ENCODE measurements at regions not wholly inside any gene's neighbourhood (a gene's known extent, or its start where the extent isn't known, plus 50 kb on each side); places are given as distances from the start of the nearest gene placed in this dataset.
"Not testable (repeated sequence)": the region's sequence is repeated elsewhere in the genome, so short reads cannot be mapped to it uniquely, and the experiment has no call there.

DNA sequence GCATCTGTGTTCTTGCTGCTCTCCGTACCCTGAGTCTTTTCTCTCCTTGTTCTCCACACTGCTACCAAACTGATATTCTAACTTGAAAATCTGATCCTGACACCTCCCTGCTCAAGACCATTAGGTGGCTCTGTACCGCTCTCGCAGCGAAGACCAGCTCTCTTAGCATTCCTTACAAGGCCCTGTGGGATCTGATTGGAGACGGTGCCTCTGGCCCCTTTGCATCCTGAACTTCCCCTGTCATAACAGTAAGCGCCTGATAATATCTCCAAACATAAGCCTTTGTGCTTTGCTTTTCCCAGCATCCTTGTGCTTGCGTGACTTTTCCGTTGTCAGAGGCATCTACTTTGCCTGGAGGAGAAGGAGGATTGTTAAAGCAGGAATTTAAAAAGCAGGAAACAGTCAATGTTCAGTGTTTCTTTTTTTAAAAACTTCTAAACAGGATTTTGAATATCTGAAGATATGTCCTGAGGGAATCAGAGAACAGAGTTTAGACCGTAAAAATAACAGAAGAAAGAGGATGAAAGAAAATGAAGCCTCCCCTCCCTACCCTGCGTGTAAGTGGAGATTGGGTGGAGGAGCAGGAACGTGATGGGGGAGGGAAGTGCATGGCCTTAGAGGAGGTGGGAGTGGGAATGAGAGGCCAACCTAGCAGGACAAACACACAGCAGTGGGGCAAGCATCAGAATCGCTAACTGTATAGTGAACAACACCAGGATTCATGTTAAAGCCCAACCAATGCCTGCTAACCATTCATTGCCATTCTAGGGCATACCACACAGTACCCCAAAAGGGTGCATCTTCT is 89.2 kb upstream of the STMND1 start:
- DNase-seq: no peak

DNA sequence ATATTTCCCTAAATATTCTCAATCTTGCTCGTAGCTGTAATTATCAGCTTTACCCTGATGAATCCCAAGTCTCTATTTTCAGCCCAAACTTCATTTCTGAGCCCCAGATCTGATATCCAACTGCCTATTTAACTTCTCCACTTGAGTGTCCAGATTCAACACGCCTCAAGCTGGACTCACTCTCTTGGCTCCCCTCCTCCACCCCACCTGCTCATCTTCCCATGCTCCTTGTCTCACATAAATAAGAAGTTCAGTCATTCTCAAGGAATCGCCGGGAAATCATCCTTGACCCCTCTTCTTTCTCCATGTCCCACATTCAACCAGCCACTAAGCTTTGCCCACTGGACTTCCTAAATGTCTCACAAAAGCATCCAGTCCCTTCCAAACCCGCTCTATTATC is 89.9 kb upstream of the STMND1 start:
- no peak for DNase-seq

DNA sequence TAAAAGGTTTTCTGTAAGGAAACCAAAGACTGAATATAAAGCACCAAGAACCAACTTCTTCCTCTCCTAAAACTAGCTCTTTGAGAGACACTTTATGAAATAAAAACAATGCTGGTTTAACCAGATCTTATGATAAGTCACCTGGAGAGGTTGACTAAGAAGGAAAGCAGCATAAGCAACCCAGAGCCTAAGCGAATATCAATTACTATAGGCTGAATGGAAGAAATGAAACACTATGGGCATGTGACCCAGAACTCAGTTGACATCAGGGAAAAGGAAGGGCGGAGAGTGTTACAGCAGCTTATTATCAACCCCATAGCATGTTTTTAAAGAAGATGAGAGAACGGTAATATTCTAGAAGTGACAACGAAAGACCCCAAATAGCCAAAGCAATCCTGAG is 94.1 kb upstream of the STMND1 start:
- DNase-seq: no peak

DNA sequence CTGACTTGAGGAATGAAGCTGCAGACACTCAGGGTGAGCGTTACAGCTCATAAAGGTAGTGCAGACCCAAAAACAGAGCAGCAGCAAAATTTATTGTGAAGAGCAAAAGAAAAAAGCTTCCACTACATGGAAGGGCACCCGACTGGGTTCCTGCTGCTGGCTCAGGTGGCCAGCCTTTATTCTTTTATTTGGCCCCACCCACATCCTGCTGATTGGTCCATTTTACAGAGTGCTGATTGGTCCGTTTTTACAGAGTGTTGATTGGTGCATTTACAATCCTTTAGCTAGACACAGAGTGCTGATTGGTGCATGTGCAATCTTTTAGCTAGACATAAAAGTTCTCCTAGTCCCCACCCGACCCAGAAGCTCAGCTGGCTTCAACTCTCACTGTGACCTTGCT is 95.3 kb upstream of the STMND1 start:
- no peak for DNase-seq

DNA sequence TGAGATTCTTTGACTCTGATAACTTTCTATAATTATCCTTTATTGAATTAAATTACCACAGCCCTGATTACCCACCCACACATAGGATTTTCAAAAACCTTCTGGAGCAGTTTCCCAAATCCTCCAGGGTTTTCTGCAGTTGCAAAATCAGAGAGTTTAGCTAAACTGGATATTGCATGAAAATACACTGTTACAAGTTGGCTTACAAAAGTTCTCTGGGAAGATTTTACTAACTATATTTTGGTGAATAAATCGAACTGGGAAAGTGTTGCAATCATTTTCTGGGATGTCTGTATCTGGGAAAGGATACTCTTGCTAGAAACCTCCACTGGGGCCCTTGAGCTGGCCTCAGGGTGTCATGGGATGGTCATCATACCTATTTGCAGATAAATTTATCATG is 97.6 kb upstream of the STMND1 start:
- no peak for DNase-seq

DNA sequence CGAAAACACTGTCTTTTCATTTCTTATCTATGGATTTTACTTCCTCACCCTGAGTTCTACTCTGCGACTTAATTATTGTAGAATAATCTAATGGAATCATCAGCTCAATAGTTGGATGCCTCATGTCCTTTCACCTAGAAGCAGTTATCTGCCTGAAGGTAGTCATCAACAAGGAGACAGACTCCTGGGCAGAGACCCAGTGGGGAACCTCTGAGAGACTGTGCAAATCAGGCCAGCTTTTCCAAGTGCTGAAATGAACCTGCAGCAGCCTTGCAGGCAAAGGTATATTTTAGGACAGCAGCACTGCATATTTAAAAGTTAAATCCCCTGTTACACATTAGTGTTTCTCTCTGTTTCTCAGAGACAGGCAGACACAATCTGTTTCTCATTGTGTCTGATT is 99.7 kb upstream of the STMND1 start:
- no peak for DNase-seq

DNA sequence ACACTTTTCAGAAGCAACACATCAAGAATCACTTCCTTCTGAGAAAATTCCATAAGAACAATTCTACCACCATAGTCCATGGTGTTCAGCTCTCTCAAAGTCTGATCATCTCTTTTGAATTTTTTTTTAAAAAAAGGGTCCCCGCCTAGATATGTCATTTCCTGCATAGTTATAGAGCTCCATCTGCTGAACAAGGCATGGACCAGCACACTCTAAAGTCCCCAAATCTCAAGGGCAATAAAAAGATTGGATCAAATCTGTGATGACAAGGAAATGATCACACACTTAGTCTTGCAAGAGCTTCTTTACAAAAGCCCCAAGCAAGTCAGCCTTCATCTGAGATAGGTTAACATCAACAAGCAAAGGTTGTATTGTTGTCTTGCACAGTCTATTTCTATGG is 100.7 kb upstream of the STMND1 start:
- no peak for DNase-seq

DNA sequence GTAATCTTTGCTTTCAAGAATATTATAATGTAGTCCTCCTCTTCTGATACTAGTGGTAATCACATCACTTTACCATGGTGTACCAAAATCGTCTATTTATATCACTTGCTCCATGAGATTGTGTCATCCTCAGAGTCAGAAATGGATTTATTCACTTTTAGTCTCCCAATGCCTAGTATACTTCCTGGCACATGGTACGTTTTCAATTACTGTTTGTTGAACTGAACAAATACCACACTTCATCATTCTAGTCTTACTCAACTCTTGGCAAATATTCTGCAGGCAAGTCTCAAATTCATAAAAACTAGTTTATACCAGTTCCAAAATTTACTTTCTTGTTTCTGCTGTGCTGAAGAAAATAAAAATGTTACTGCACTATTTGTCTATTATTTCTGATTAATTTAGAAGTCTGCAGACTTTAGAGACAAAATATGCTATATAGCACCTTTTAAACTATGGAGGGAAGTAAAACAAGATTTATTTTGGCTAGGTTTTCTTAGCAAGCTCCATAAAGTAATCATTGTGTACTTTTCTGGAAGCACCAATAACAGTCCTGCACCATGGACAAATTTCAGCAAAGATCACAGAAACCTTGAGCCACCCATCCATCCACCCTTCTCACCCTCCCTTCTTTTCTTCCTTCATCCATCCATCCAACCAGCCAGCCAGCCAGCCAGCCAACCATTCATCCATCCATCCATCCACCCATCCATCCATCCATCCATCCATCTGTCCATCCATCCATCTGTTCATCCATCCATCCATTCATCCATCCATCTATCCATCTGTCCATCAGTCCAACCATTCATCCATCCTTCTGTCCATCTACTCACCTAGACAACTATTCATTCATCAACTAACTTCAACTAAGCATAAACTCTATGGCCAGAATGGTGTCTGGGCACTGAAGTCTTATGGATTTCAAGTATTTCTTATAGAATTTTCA is 102.1 kb upstream of the STMND1 start:
- no peak for DNase-seq

DNA sequence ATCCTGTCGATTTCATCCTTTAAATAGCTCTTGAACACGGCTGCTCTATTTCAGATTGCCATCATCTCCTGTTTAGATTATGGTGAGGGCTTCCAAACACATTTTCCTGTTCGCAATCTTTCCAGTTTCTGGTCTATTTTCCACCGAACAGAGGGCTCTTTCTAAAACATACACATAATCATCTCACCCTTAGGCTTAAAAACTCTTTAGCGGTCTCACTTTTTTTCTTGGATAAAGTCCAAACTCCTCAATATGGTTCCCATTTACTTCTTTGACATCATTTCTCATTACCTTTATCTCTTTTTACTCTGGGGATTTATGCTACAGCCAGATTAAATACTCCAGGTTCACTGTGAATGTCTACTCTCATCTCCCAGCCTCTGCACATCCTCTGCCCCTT is 103.4 kb upstream of the STMND1 start:
- no peak for DNase-seq

DNA sequence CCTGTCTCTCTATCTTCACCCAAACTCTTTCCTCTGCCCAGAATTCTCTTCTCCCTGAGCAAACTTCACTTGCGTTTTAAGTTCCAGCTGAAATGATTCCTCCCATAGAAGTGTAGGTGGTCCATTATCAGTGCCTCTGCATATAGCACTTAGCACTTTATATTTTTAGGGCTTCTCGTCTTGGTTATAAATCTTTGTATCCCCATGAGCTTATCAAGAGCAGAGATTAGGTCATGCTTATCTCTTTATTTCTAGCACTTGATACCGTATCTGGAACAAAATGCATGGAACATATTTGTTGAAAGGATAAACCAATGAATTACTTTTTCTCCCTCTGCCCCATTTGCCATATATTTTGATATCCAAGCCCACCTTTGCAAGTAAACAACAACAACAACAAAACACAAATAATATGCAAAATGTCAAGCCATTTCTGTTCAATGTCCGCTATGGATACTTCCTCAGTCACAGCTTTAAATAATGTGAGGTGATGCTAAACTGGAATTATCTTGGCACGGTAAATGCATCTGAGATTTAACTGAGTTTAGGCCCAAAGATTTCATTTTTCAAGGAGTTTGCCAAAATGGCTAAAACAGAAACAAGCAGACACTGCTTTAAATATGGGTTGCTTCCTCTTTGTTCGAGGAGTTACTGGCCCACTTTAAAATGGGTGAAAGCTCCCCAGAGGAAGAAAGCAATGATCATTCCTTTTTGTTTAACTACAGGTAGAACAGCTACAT is 106.2 kb upstream of the STMND1 start:
- DNase-seq: no peak

DNA sequence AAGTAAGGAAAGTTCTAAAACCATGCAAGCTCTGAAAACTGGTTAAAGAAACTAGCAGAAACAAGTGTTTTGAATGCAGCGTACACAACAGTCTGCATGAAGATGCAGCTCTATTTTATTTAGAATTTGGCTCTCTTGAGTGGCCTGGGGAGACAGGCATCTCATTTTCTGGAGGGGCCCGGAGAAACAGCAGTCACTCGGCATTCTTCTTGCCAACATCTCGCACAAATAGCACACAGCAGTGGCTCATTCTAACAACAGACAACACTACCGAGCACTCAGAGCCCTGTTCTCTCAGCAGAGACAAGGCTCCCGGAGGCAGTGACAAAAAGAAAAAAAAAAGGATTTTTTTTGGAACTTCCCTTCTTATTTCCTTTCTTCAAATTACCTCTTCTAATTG is 108.5 kb upstream of the STMND1 start:
- DNase-seq: no peak

DNA sequence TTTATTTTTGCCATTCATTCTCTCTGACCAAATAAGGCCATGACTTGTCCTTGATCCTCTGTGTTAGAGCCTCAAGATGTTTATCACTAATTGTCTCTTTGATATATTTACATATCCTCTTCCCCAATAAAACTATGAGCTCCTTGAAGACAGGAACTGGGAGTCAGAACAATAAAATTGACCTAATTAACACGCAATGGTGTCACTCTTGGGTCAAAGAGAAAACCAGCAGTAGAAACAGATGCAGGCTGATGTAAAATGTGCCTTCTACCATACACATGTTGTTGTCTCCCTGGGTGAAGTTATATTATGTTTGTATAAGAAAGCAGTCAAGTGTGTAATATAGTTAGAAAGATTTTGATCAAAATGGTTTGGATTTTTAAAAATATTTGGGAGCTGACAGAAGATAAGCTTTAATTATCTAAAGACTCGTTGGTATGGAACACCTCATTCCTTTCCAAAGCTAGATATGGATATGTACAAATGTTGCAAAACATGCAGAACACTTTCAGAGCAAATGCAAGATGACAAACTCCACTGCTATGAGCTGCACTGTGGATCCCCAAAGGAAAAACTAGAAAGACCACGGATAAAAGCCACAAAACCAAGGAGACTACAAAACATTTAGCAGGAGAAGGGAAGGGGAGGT is 109.7 kb upstream of the STMND1 start:
- DNase-seq: no peak

DNA sequence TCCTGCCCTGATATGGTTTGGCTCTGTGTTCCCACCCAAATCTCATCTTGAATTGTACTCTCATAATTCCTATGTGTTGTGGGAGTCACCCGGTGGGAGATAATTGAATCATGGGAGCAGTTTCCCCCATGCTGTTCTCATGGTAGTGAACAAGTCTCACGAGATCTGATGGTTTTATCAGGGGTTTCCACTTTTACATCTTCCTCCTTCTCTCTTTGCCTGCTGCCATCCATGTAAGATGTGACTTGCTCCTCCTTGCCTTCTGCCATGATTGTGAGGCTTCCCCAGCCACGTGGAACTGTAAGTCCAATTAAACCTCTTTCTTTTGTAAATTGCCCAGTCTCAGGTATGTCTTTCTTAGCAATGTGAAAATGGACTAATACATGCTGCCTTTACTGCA is 111.9 kb upstream of the STMND1 start:
- DNase-seq: not testable (repeated sequence)

DNA sequence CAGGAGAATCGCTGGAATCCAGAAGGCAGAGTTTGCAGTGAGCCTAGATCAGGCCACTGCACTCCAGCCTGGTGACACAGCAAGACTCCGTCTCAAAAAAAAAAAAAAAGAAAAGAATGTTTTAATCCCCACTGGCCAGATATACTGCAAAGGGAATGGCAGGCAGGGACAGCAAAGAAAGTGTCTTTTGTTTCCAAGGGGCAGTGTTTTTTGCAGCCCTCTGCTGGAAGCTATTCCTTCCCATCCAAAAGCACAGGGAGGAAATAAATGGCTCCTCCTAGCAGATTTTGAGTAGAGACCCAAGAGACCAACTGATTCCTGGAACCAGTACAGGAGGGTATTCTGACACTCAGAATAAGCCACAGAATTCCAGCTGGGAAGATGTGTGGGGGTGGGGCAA is 112.5 kb upstream of the STMND1 start:
- no peak for DNase-seq

DNA sequence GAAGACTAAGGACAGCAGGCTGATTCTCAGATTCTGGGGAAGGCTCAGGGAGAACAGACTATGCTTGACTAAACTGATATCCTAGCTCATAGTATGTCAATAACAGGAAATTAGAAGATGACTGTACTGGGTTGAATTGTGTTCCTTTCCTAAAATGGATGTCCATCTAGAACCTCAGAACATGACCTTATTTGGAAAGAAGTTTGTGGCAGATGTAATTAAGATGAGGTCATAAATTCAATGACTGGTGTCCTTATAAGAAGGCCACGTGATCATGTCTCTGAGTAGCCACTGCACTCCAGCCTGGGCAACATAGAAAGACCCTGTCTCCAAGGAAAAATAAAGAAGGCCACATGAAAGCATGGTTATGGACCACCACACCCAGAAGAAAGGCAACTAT is 113.9 kb upstream of the STMND1 start:
- DNase-seq: no peak

DNA sequence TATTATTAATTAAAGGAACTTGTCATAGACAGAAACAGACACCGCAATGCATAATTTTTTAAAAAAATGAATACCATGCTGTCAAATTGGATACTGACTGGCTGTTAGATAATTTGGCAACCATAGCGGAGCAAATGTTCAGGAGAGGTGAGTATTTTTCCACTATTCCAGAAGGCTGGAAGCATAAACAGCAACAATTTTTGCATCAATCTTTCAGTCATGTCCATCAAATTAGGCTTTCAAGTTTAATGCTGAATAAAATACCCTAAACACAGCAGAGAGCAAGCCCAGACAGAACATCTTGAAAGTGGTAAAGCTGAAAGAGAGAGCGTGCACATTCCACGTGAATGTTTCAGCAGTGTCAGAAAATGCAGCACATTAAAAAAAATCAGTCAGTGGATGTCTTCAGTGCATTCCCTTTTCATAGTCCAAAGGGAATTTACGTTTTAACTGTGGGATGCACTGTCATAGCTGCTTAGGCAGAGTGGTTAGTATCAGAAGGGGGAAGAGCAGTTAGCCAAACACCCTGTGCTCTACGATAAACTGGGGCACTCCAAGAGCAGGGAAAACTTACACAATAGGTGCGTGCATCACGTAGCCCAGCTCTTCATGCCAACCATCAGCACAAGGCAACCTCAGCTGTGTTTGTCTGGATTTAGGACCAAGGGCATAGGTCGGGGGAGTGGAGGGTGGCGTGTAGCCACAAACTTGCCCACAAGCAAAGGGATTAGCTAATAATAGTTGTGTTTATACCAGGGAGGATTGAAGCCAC is 116.2 kb upstream of the STMND1 start:
- DNase-seq: no peak

DNA sequence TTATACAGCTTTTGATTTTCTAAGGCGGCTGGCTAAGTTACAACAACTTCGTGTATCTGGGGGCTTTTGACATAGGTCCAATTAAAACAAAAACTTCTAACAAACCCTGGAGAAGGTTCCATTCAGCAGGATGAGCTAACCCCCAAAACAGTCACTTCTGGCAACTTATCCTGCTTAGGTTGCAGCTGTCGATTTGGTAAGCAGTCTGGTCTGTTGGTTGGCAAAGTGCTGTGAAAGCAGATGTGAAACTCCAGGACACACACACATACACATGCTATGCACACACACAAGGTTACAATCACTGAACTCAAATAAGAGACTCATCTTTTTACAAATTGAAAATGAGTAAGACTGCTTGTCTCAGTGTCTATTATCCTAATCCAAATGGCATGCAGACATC is 119.0 kb upstream of the STMND1 start:
- DNase-seq: no peak

DNA sequence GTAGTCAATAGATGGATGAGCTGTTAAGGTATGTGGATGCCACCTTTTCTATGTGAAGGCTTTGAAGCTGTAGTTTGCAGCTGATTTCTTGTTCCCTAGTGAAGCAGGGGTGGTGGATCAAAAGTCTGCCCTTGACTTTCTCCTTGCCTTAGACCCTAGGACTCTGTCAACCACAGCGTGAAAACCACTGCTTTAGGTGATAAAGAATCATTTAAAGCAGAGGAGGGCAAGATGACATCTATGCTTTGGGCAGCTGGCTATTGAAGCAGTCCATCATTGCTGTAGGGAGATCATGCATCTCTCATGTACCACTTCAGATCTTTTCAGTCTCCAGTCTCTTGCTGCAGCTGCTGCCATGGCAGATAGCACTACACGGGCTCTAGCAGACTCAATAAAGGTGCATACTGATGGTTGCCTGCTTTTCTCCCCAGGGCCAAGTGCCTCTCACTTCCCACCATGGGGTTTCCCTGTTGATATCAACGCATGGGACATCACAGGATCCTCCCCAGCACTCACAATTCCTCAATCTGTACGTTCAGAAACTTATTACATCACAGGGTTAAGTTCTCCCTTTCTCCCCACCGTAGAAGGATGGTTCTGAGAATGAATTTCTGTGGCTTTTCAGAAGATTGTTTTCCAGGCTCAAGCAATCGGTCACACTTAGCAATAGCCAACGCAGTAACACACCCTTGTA is 122.0 kb upstream of the STMND1 start:
- DNase-seq: no peak

DNA sequence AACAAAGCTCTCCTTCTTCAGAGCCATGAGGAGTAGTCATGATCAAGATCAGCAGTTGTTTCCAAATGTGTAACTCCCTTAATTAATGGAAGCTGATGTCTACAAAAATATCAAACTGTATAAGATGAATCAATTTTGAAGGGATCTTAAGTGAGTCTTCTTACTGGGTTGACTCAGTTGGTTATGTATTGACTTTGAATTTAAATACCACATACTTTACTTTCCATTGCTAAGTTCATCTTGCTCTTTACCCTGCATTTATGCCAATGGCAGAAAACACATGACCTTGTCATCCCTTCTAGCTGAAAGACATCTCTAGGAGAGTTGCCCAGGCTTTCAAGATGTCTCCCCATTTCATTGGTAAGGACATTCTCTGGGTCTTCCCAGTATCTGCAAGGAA is 123.2 kb upstream of the STMND1 start:
- DNase-seq: no peak

DNA sequence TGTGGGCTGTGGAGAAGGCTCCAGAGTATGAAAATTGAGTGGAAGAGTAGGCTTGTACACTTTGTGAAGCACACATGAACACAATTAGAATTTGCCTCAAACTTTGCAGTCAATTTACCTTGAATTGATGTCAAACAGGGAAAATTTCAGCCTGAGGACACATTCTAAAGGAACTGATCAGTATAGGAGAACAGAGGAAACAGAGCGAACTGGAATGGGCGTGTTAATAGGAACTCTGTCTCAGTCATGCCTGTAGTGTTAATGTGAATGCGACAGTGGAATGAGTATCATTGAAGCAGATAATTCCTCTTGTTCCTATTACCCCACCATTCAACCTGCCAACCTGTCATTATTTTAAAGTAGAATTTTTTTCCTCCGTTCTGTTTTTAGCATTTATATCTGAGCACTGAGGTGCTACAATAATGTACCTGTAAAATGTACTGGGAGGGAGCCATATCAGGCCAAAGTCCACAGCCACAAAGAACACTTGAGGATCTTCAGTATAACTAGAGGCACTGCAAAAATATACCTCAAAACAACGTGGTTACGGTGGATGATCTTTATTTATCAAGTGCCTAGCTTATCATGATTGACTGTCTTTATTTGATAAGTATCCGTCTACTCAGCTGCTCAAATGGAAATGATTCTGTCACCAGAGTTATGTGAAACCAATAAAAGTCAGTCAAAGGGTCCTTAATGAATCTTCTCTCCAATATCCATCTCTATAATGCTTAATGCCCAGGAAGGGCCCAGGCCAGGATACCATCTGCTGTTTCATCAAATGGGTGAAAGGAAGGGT is 125.3 kb upstream of the STMND1 start:
- no peak for DNase-seq

Measured in NCI-H187 (cell line).